SK-N-SH treated with all-trans-retinoic acid at 6 μM for 48 hours (cell line): ENCODE measurements at regions not wholly inside any gene's neighbourhood (a gene's known extent, or its start where the extent isn't known, plus 50 kb on each side); places are given as distances from the start of the nearest gene placed in this dataset.

Source experiments
- TOX ChIP-seq: fragments of 250-450 bp; sonication (Bioruptor Pico); IDR thresholded peaks from 2 replicates; pipeline ENCODE4 v1.8.0; 2021; ENCODE audit warnings: mild to moderate bottlenecking, moderate library complexity, borderline replicate concordance
- ZNF565 ChIP-seq: fragments of 450-650 bp; formaldehyde crosslinking; conservative IDR thresholded peaks from 2 replicates; pipeline ENCODE4 v1.5.0; 2020; ENCODE audit warnings: low read depth, mild to moderate bottlenecking, moderate library complexity
- ZNF8 ChIP-seq: fragments of 450-650 bp; formaldehyde crosslinking; IDR thresholded peaks from 2 replicates; pipeline ENCODE4 v1.5.0; 2020; ENCODE audit warnings: mild to moderate bottlenecking, moderate library complexity
- TF ChIP-seq, protein P1 (sequence below): fragments of 250-450 bp; sonication (Bioruptor Pico); IDR thresholded peaks from 2 replicates; pipeline ENCODE4 v1.5.1; 2020; ENCODE audit warnings: low read depth, mild to moderate bottlenecking, moderate library complexity

DNA sequence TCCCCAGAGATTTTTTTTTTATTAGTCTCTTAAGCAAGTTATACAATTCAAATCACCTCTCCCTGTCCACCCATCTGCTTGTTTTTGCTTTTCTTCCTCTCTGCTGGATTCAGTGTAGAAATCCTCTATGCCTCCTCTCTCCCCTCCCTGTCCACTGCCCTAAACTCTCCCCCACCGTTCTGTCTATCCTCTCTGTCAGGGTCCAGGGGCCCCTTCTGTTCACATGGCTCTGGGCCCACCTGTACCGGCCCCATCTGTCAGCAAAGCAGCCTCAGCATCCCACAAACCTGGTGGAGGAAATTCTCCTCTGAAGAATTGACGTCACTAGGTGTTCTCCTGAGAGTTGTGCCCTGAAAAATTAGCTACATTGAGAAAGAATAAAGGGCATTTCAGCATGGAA, 137.6 kb upstream of the CMC1 start:
- TF ChIP-seq ZNF8 (CRISPR knock-in tag) (no peak), TOX (no peak), ZNF565 (CRISPR knock-in tag) (no peak)
- TF ChIP-seq, protein P1, sequence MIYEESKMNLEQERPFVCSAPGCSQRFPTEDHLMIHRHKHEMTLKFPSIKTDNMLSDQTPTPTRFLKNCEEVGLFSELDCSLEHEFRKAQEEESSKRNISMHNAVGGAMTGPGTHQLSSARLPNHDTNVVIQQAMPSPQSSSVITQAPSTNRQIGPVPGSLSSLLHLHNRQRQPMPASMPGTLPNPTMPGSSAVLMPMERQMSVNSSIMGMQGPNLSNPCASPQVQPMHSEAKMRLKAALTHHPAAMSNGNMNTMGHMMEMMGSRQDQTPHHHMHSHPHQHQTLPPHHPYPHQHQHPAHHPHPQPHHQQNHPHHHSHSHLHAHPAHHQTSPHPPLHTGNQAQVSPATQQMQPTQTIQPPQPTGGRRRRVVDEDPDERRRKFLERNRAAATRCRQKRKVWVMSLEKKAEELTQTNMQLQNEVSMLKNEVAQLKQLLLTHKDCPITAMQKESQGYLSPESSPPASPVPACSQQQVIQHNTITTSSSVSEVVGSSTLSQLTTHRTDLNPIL: no peak
